ENCODE measurements at regions not wholly inside any gene's neighbourhood (a gene's known extent, or its start where the extent isn't known, plus 50 kb on each side); places are given as distances from the start of the nearest gene placed in this dataset.

DNA sequence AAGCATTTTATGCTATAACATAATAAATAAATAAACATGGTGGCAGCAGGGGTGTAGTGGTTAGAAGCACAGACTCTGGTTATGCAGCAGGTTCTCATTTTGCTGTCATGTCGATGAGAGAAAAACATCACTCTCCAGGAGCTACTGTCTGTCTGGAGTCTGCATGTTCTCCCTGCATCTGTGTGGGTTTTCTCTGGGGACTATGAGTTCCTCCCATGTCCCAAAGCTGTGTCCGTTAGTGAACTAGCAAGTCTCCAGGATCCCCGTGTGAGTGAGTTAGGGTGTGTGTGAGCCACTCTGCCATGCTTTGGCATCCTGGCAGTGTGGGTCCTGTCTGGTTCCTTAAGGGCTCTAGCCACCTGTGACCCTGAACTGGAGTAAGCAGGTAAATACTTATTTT is 585.6 kb upstream of the AGA start:
- H3K4me3 ChIP-seq (ENCODE audit: low read depth, low read length), result no peak overlapping the region
- DNase-seq (ENCODE audit: low read depth), result no peak
- no peak for TF ChIP-seq CTCF (IDR thresholded peaks at IDR 0.05; ENCODE audit: insufficient read depth, low read depth, low read length)

GRCh38 chr4:178028481-178028880 is 586.2 kb upstream of the AGA start:
- DNase-seq (ENCODE audit: low read depth), result no peak
- TF ChIP-seq CTCF (IDR thresholded peaks at IDR 0.05; ENCODE audit: insufficient read depth, low read depth, low read length), result no peak
- H3K4me3 ChIP-seq (ENCODE audit: low read depth, low read length), result no peak overlapping the region

DNA sequence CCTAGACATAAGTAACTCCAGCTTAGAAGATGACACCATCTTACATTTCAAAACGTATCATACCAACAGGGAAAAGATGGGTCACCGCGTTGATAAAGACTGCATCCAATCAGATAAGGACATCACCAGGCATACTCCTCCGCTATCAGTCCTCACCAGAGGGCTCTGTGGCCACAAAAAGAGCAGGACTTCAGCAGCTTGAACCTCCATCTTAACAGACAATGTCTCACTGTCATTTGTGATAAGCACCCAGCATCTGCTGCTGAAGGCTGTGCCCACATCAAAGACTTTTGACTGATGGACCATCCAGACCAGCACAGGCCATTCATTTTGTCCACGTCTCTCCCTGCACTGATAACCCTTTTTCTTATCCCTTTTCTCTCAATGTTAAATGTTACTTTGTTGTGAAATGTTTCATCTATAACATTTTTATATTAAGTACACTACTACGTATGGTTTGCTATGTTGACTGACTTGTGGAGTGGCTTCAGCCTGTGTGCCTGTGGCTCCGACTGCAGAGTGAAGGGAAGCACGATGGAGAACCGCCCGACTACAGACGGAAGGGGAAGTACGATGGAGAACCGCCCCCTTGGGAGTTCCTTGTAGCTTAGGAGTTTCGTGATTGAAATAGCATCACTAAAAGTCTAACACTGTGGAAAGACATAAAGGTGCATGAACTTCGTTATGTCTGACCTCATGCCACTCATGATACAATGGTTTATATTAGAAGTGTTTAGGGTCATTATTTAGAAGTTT is 595.4 kb upstream of the AGA start:
- no peak overlapping the region for H3K4me3 ChIP-seq (ENCODE audit: low read depth, low read length)
- TF ChIP-seq CTCF (IDR thresholded peaks at IDR 0.05; ENCODE audit: insufficient read depth, low read depth, low read length), result no peak
- DNase-seq (ENCODE audit: low read depth), result no peak

DNA sequence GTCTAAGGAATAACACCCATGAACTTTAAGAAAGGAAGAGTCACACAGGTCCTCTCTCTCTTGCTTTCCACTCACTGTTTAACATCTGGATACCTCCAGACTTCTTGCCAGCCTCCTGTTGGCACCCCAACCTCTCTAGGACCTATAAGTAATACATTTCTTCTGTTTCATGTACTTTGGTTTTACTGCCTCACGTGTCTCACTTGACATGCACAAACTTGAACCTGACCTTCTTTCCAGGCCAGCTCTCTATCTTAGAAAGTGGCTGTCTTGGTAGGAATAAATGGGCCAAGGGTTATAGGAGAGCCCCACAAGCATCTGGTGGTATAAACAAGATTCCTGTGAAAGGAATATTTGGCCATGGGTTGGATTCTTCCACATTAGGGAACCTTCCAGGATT is 614.8 kb upstream of the AGA start:
- no peak for TF ChIP-seq CTCF (IDR thresholded peaks at IDR 0.05; ENCODE audit: insufficient read depth, low read depth, low read length)
- no peak overlapping the region for H3K4me3 ChIP-seq (ENCODE audit: low read depth, low read length)
- no peak for DNase-seq (ENCODE audit: low read depth)

GRCh38 chr4:178063568-178063967 is 621.3 kb upstream of the AGA start:
- TF ChIP-seq CTCF (IDR thresholded peaks at IDR 0.05; ENCODE audit: insufficient read depth, low read depth, low read length), result no peak
- no peak for DNase-seq (ENCODE audit: low read depth)
- H3K4me3 ChIP-seq (ENCODE audit: low read depth, low read length), result no peak overlapping the region

GRCh38 chr4:178066338-178066941 is 624.2 kb upstream of the AGA start:
- TF ChIP-seq CTCF (IDR thresholded peaks at IDR 0.05; ENCODE audit: insufficient read depth, low read depth, low read length), result no peak
- DNase-seq (ENCODE audit: low read depth), result no peak
- H3K4me3 ChIP-seq (ENCODE audit: low read depth, low read length), result no peak overlapping the region
